Omental fat pad (tissue), 3 donors: ENCODE measurements at regions not wholly inside any gene's neighbourhood (a gene's known extent, or its start where the extent isn't known, plus 50 kb on each side); places are given as distances from the start of the nearest gene placed in this dataset.
"Not testable (repeated sequence)": the region's sequence is repeated elsewhere in the genome, so short reads cannot be mapped to it uniquely, and the experiment has no call there.

Source experiments
- ATAC-seq: fragments of 150-250 bp; one replicate; pipeline ENCODE4 v1.9.1; 2016; ENCODE audit warnings: mild to moderate bottlenecking, moderate library complexity; ENCODE audit not compliant: low FRiP score
- DNase-seq: peaks from one replicate; pipeline ENCODE4 v3.0.0-alpha.2; 2019; ENCODE audit warnings: low spot score
- CTCF ChIP-seq, 3 donors: fragments of 450-650 bp; IDR thresholded peaks; one replicate each; pipeline ENCODE4 v1.5.1; 2016 to 2017; ENCODE audit warnings: antibody characterized with exemption in 3 of 3, mild to moderate bottlenecking in 3 of 3, moderate library complexity in 2 of 3

GRCh38 chr2:183543222-183543621 is 419.0 kb downstream of the NUP35 start:
- TF ChIP-seq CTCF (IDR thresholded peaks at IDR 0.05), result no peak
- DNase-seq (no peak), ATAC-seq (no peak)

- DNase-seq, result no peak
- ATAC-seq, result no peak
- no peak for TF ChIP-seq CTCF (IDR thresholded peaks at IDR 0.05)
Observed at GRCh38 chr2:183543731-183544130, 419.5 kb downstream of the NUP35 start.

GRCh38 chr2:183546560-183547350 is 422.5 kb downstream of the NUP35 start:
- ATAC-seq, DNase-seq: not testable (repeated sequence)

- TF ChIP-seq CTCF (IDR thresholded peaks at IDR 0.05), result no peak
- ATAC-seq, result no peak
Observed at GRCh38 chr2:183552716-183553115, 428.5 kb downstream of the NUP35 start.

GRCh38 chr2:183564726-183565125 is 440.5 kb downstream of the NUP35 start:
- no peak for TF ChIP-seq CTCF (IDR thresholded peaks at IDR 0.05)
- DNase-seq, result no peak
- no peak for ATAC-seq

More at GRCh38 chr2:183552716-183553115, 428.5 kb downstream of the NUP35 start:
- no peak for DNase-seq

- TF ChIP-seq CTCF (IDR thresholded peaks at IDR 0.05), result no peak
- ATAC-seq, result no peak
Observed at GRCh38 chr2:183575481-183575880, 451.2 kb downstream of the NUP35 start.

GRCh38 chr2:183579686-183580085 is 455.4 kb downstream of the NUP35 start:
- DNase-seq (no peak), ATAC-seq (no peak)
- TF ChIP-seq CTCF (IDR thresholded peaks at IDR 0.05), result no peak

More at GRCh38 chr2:183575481-183575880, 451.2 kb downstream of the NUP35 start:
- no peak for DNase-seq
